Loucy (cell line): ENCODE measurements at regions not wholly inside any gene's neighbourhood (a gene's known extent, or its start where the extent isn't known, plus 50 kb on each side); places are given as distances from the start of the nearest gene placed in this dataset.

ENCODE experiments used
- H2AFZ ChIP-seq: fragments of 200-600 bp; sonication (generic); 2 replicates; pipeline ENCODE4 v1.6.0; 2016; ENCODE audit warnings: antibody characterized with exemption, mild to moderate bottlenecking, low read length, moderate library complexity
- H3F3A ChIP-seq: fragments of 200-600 bp; 2 replicates; pipeline ENCODE4 v1.6.0; 2016; ENCODE audit warnings: antibody characterized with exemption, low read depth, mild to moderate bottlenecking
- H3K27me3 ChIP-seq: fragments of 200-600 bp; sonication (generic); 2 replicates; pipeline ENCODE4 v1.6.1; 2014; ENCODE audit warnings: low read length, mild to moderate bottlenecking; ENCODE audit not compliant: insufficient read depth, poor library complexity, severe bottlenecking
- H3K36me3 ChIP-seq: fragments of 200-600 bp; sonication (generic); 2 replicates; pipeline ENCODE4 v1.6.1; 2016; ENCODE audit warnings: low read length; ENCODE audit not compliant: insufficient read depth
- H3K4me1 ChIP-seq: fragments of 200-600 bp; sonication (generic); 2 replicates; pipeline ENCODE4 v1.5.1; 2014; ENCODE audit warnings: low read length, mild to moderate bottlenecking; ENCODE audit not compliant: insufficient read depth, poor library complexity, severe bottlenecking
- H3K4me2 ChIP-seq: fragments of 200-600 bp; sonication (generic); 2 replicates; pipeline ENCODE4 v1.6.0; 2014; ENCODE audit warnings: antibody characterized with exemption, low read length, low read depth, mild to moderate bottlenecking; ENCODE audit not compliant: poor library complexity, severe bottlenecking
- H3K4me3 ChIP-seq: fragments of 200-600 bp; sonication (generic); 2 replicates; pipeline ENCODE4 v1.5.1; 2014; ENCODE audit warnings: low read length, mild to moderate bottlenecking, mixed read lengths; ENCODE audit not compliant: poor library complexity, severe bottlenecking
- H3K79me2 ChIP-seq: fragments of 200-600 bp; sonication (generic); 2 replicates; pipeline ENCODE4 v1.6.1; 2014; ENCODE audit warnings: low read length; ENCODE audit not compliant: insufficient read depth
- H3K9ac ChIP-seq: fragments of 200-600 bp; sonication (generic); 2 replicates; pipeline ENCODE4 v1.6.0; 2014; ENCODE audit warnings: mild to moderate bottlenecking, low read depth, low read length, moderate library complexity; ENCODE audit not compliant: poor library complexity, severe bottlenecking
- H3K9me2 ChIP-seq: fragments of 200-600 bp; sonication (generic); replicated peaks from 2 replicates; pipeline ENCODE4 v1.6.1; 2016; ENCODE audit warnings: low read depth, low read length, mixed read lengths
- H3K9me3 ChIP-seq: fragments of 200-600 bp; sonication (generic); 2 replicates; pipeline ENCODE4 v1.6.1; 2014; ENCODE audit warnings: mild to moderate bottlenecking, antibody characterized with exemption, low read length, low read depth; ENCODE audit not compliant: insufficient read depth
- H4K20me1 ChIP-seq: fragments of 200-600 bp; sonication (generic); 2 replicates; pipeline ENCODE4 v1.6.0; 2014; ENCODE audit warnings: antibody characterized with exemption, low read length, mild to moderate bottlenecking; ENCODE audit not compliant: insufficient read depth, poor library complexity, severe bottlenecking
- CTCF ChIP-seq: fragments of 200-600 bp; sonication (generic); conservative IDR thresholded peaks from 2 replicates; pipeline ENCODE4 v1.5.1; 2014; ENCODE audit warnings: mild to moderate bottlenecking, antibody characterized with exemption, low read length
- EZH2phosphoT487 ChIP-seq: fragments of 200-600 bp; IDR thresholded peaks from 2 replicates; pipeline ENCODE4 v1.6.1; 2018; ENCODE audit warnings: antibody characterized with exemption, mild to moderate bottlenecking, moderate library complexity, borderline replicate concordance

GRCh38 chr1:96865731-96866685, 144.4 kb downstream of the PTBP2 start:
- H3K79me2 ChIP-seq: no peaks in the 10 kb centered on the region
- no peak for TF ChIP-seq EZH2phosphoT487
- TF ChIP-seq CTCF: no peak
- H3K9me2 ChIP-seq: no peaks in the 10 kb centered on the region
- H3K4me1 ChIP-seq: no peaks in the 10 kb centered on the region
- H3K9me3 ChIP-seq: no peaks in the 10 kb centered on the region
- no peaks in the 10 kb centered on the region for H3K36me3 ChIP-seq
- no peaks in the 10 kb centered on the region for H3K27me3 ChIP-seq
- no peak overlapping the region for H3K9ac ChIP-seq
- no peaks in the 10 kb centered on the region for H4K20me1 ChIP-seq
- no peak overlapping the region for H3K4me3 ChIP-seq
- no peak overlapping the region for H2AFZ ChIP-seq
- H3K4me2 ChIP-seq: no peak overlapping the region
- H3F3A ChIP-seq: no peaks in the 10 kb centered on the region

GRCh38 chr1:96872757-96873156, 151.2 kb downstream of the PTBP2 start:
- Histone ChIP-seq H3K4me3 (no peak overlapping the region), H3K4me2 (no peak overlapping the region), H4K20me1 (no peaks in the 10 kb centered on the region), H3K9ac (no peak overlapping the region), H3K36me3 (no peaks in the 10 kb centered on the region), H3K4me1 (no peaks in the 10 kb centered on the region), H2AFZ (no peak overlapping the region), H3K79me2 (no peaks in the 10 kb centered on the region), H3K27me3 (no peaks in the 10 kb centered on the region), H3K9me2 (no peaks in the 10 kb centered on the region), H3K9me3 (no peaks in the 10 kb centered on the region), H3F3A (no peaks in the 10 kb centered on the region)
- no peak for TF ChIP-seq CTCF

- Histone ChIP-seq H3K4me3 (no peak overlapping the region), H3K4me1 (no peaks in the 10 kb centered on the region), H3K36me3 (no peaks in the 10 kb centered on the region), H3K4me2 (no peak overlapping the region), H4K20me1 (no peaks in the 10 kb centered on the region), H3K79me2 (no peaks in the 10 kb centered on the region), H3F3A (no peaks in the 10 kb centered on the region), H3K9ac (no peak overlapping the region), H3K9me3 (peaks cover 4% of the 10 kb centered on the region; the same call in 1 of the 2 replicates), H3K9me2 (no peaks in the 10 kb centered on the region), H3K27me3 (no peaks in the 10 kb centered on the region), H2AFZ (no peak overlapping the region)
- TF ChIP-seq EZH2phosphoT487 (no peak), CTCF (no peak)
Observed at GRCh38 chr1:96878640-96879039, 157.1 kb downstream of the PTBP2 start.
